ENCODE measurements at regions not wholly inside any gene's neighbourhood (a gene's known extent, or its start where the extent isn't known, plus 50 kb on each side); places are given as distances from the start of the nearest gene placed in this dataset.

- TF ChIP-seq CTCF (optimal IDR thresholded peaks at IDR 0.05 in 1 of 3, IDR thresholded peaks at IDR 0.05 in 1 of 3, conservative IDR thresholded peaks at IDR 0.05 in 1 of 3; ENCODE audit: extremely low read depth in 1 of 3, insufficient read depth in 2 of 3, low read length in 3 of 3), result no peak
- no peak for TF ChIP-seq EZH2 (IDR thresholded peaks at IDR 0.05; ENCODE audit: low read length)
Observed at GRCh38 chr11:71305041-71305440, 52.7 kb upstream of the SHANK2 start.
